HepG2 (cell line): ENCODE measurements at regions not wholly inside any gene's neighbourhood (a gene's known extent, or its start where the extent isn't known, plus 50 kb on each side); places are given as distances from the start of the nearest gene placed in this dataset.

ENCODE experiments used
- ATAC-seq: fragments of 200-7000 bp; cut with Tn5 transposase; 3 replicates; pipeline ENCODE4 v1.9.1; 2020; ENCODE audit warnings: mild to moderate bottlenecking, moderate library complexity
- BruUV-seq: library from RNA; stranded (reverse); fragments of 400-500 nt; replicated peaks from 2 replicates; lab custom pipeline; 2021; lab: Mats Ljungman, UMichigan
- CTCF ChIA-PET: fragments of 300-600 bp; formaldehyde crosslinking; extraction: SDS; loops from one replicate; lab custom pipeline; 2021; ENCODE audit warnings: low total read pairs, inconsistent platforms, low intra/inter-chr PET ratio; lab: Yijun Ruan, JAX
- POLR2A ChIA-PET: fragments of 350-600 bp; sonication (Branson Sonifier 250); formaldehyde crosslinking; loops from one replicate; lab custom pipeline; 2020; ENCODE audit warnings: antibody characterized with exemption, inconsistent platforms; lab: Yijun Ruan, JAX
- DNase-seq: peaks from one replicate; pipeline ENCODE4 v3.0.0-alpha.2; 2015; ENCODE audit warnings: low spot score
- FAIRE-seq: peaks from 3 replicates; lab custom pipeline; 2011; peaks lifted over from hg19 to GRCh38; lab: Jason Lieb, UNC
- H2AFZ ChIP-seq: one replicate; pipeline ENCODE4 v1.6.1; 2011; ENCODE audit warnings: low read length, inconsistent platforms
- H3K27ac ChIP-seq: fragments of 300-600 bp; 3 replicates; pipeline ENCODE4 v1.8.0; 2011; ENCODE audit warnings: mixed run types, mild to moderate bottlenecking, mixed read lengths, low read length, inconsistent platforms; ENCODE audit not compliant: insufficient read depth; ENCODE audit errors: extremely low read length
- H3K27me3 ChIP-seq, 2 experiments: fragments of 200-600 bp in 1 of 2; 2 replicates in 1 of 2; 3 replicates in 1 of 2; pipeline versions ENCODE4 v1.6.0 to v1.8.0; 2011; ENCODE audit warnings: low read length in 2 of 2, mild to moderate bottlenecking in 2 of 2, moderate library complexity in 2 of 2, inconsistent platforms in 1 of 2; ENCODE audit not compliant: insufficient read depth in 2 of 2, control insufficient read depth in 1 of 2
- H3K36me3 ChIP-seq, 2 experiments: fragments of 200-600 bp in 1 of 2; replicated peaks in 1 of 2; 2 replicates in 1 of 2; 3 replicates in 1 of 2; pipeline versions ENCODE4 v1.5.1 to v1.8.0; 2011; ENCODE audit warnings: low read length in 2 of 2, inconsistent platforms in 1 of 2; ENCODE audit not compliant: insufficient read depth in 2 of 2, control insufficient read depth in 1 of 2
- H3K4me1 ChIP-seq: 2 replicates; pipeline ENCODE4 v1.5.1; 2012; ENCODE audit warnings: low read length, inconsistent platforms; ENCODE audit not compliant: insufficient read depth
- H3K4me2 ChIP-seq: 2 replicates; pipeline ENCODE4 v1.6.0; 2011; ENCODE audit warnings: low read depth, low read length, inconsistent platforms
- H3K4me3 ChIP-seq, 3 experiments: fragments of 200-600 bp in 1 of 3; sonication (generic), shearing (Covaris generic) in 1 of 3; replicated peaks in 1 of 3; 2 replicates each; pipeline ENCODE4 v1.5.1; 2011 to 2016; ENCODE audit warnings: low read length in 3 of 3, inconsistent platforms in 2 of 3, low read depth in 2 of 3, mild to moderate bottlenecking in 2 of 3, control low read depth in 1 of 3, mixed read lengths in 1 of 3; ENCODE audit not compliant: insufficient read depth in 1 of 3
- H3K79me2 ChIP-seq: one replicate; pipeline ENCODE4 v1.6.1; 2011; ENCODE audit warnings: low read length, inconsistent platforms; ENCODE audit not compliant: insufficient read depth
- H3K9ac ChIP-seq: 2 replicates; pipeline ENCODE4 v1.6.0; 2011; ENCODE audit warnings: mild to moderate bottlenecking, low read depth, low read length, inconsistent platforms; ENCODE audit not compliant: insufficient read depth
- H3K9me3 ChIP-seq: 2 replicates; pipeline ENCODE4 v1.5.1; 2012; ENCODE audit warnings: mild to moderate bottlenecking, low read length
- H4K20me1 ChIP-seq: 2 replicates; pipeline ENCODE4 v1.6.0; 2011; ENCODE audit warnings: inconsistent platforms, mild to moderate bottlenecking, low read length, moderate library complexity; ENCODE audit not compliant: insufficient read depth
- DMAP1 ChIP-seq: IDR thresholded peaks from 2 replicates; pipeline ENCODE4 v1.6.1; 2016
- HNRNPH1 ChIP-seq: fragments of 200-400 bp; formaldehyde crosslinking; optimal IDR thresholded peaks from 2 replicates; pipeline ENCODE3; 2017; ENCODE audit warnings: mild to moderate bottlenecking, low read depth, low read length
- JARID2 ChIP-seq: sonication (generic); formaldehyde crosslinking; IDR thresholded peaks from 2 replicates; pipeline ENCODE4 v1.8.1; 2023; ENCODE audit warnings: missing genetic modification reagents, inconsistent platforms; ENCODE audit not compliant: insufficient replicate concordance
- NCOR1 ChIP-seq: fragments of 200-600 bp; sonication (generic); IDR thresholded peaks from 2 replicates; pipeline ENCODE4 v1.7.0; 2017; ENCODE audit warnings: antibody characterized with exemption, low read length, borderline replicate concordance
- NFE2 ChIP-seq: sonication (generic); formaldehyde crosslinking; IDR thresholded peaks from 2 replicates; pipeline ENCODE4 v1.4.0; 2020; ENCODE audit warnings: missing genetic modification reagents
- NR0B2 ChIP-seq: sonication (generic); formaldehyde crosslinking; IDR thresholded peaks from 2 replicates; pipeline ENCODE4 v1.4.0; 2020; ENCODE audit warnings: mild to moderate bottlenecking, missing genetic modification reagents
- TCF7L2 ChIP-seq: IDR thresholded peaks from 2 replicates; pipeline ENCODE4 v1.6.1; 2011; ENCODE audit warnings: mild to moderate bottlenecking, low read depth, low read length, moderate library complexity
- TERF1 ChIP-seq: sonication (generic); formaldehyde crosslinking; IDR thresholded peaks from 2 replicates; pipeline ENCODE4 v1.8.0; 2022; ENCODE audit warnings: mild to moderate bottlenecking, missing genetic modification reagents, moderate library complexity
- ZFP91 ChIP-seq: sonication (generic); formaldehyde crosslinking; IDR thresholded peaks from 2 replicates; pipeline ENCODE4 v1.9.0; 2022; ENCODE audit warnings: missing genetic modification reagents, mild to moderate bottlenecking, borderline replicate concordance
- ZNF407 ChIP-seq: sonication (generic); formaldehyde crosslinking; IDR thresholded peaks from one replicate; pipeline ENCODE4 v1.5.1; 2020; ENCODE audit warnings: mild to moderate bottlenecking, missing genetic modification reagents; ENCODE audit errors: not compliant biosample characterization
- ZNF589 ChIP-seq: sonication (generic); formaldehyde crosslinking; conservative IDR thresholded peaks from 2 replicates; pipeline ENCODE4 v1.8.0; 2022; ENCODE audit warnings: mild to moderate bottlenecking, moderate library complexity, missing genetic modification reagents
- WGBS: methylation state at CpG from one replicate; pipeline ENCODE4 v1.1.6; 2017; ENCODE audit warnings: low lambda C conversion rate; 5-methylcytosine and 5-hydroxymethylcytosine counted together
- in situ Hi-C: cut with HindIII; loops from 2 replicates; pipeline ENCODE4 v1.10.0; 2017; ENCODE audit warnings: low pct_unique_long_range_greater_than_20kb; ENCODE audit not compliant: extremely low pct_ligation_motif_present
- intact Hi-C: fragments of 100-400 bp; cut with micrococcal nuclease; formaldehyde crosslinking; loops from one replicate; pipeline ENCODE4 v1.10.0; 2022; ENCODE audit not compliant: unreplicated experiment

- no peak for FAIRE-seq
- no peak overlapping the region for H3K4me3 ChIP-seq
- no peak overlapping the region for H2AFZ ChIP-seq
- ATAC-seq, result no peak
- no peak overlapping the region for H3K9ac ChIP-seq
- TF ChIP-seq ZNF407 (CRISPR knock-in tag) (no peak), HNRNPH1 (no peak), NCOR1 (no peak), TCF7L2 (no peak), JARID2 (no peak), NR0B2 (no peak), DMAP1 (CRISPR knock-in tag) (no peak), ZNF589 (CRISPR knock-in tag) (no peak), NFE2 (CRISPR knock-in tag) (no peak), TERF1 (CRISPR knock-in tag) (no peak), ZFP91 (CRISPR knock-in tag) (no peak)
- TF ChIP-seq, all 625 proteins: peak for 0
- WGBS, result 19% methylated on average over 7 of the region's 7 CpGs
- no peak for DNase-seq
- ChIA-PET CTCF (no interaction called here), POLR2A (no interaction called here)
- BruUV-seq, result no TSS peak
- H4K20me1 ChIP-seq, result no peaks in the 10 kb centered on the region
- H3K4me1 ChIP-seq, result no peaks in the 10 kb centered on the region
- H3K4me2 ChIP-seq, result no peak overlapping the region
- intact Hi-C loops, result no loop called here
- H3K27ac ChIP-seq, result no peak overlapping the region
- no peaks in the 10 kb centered on the region for H3K9me3 ChIP-seq
- H3K79me2 ChIP-seq, result no peaks in the 10 kb centered on the region
- in situ Hi-C loops, result no loop called here
- peaks cover 0 to 7% of the 10 kb centered on the region in 2 experiments; a peak in 2 of 5 replicates for H3K27me3 ChIP-seq
- H3K36me3 ChIP-seq, result no peaks in the 10 kb centered on the region
Observed at GRCh38 chr15:81910355-81911021, 135.3 kb downstream of the MEX3B start.
